MM.1S (cell line): ENCODE measurements at regions not wholly inside any gene's neighbourhood (a gene's known extent, or its start where the extent isn't known, plus 50 kb on each side); places are given as distances from the start of the nearest gene placed in this dataset.

Source experiments
- CTCF ChIP-seq: fragments of 300-600 bp; sonication (generic); IDR thresholded peaks from 2 replicates; pipeline ENCODE4 v1.5.1; 2016; ENCODE audit warnings: antibody characterized with exemption, low read length, mixed read lengths
- EZH2 ChIP-seq: fragments of 300-600 bp; sonication (generic); optimal IDR thresholded peaks from 2 replicates; pipeline ENCODE3; 2017; ENCODE audit warnings: low read depth, mild to moderate bottlenecking, antibody characterized with exemption, low read length, mixed read lengths
- EZH2phosphoT487 ChIP-seq: fragments of 300-600 bp; sonication (generic); IDR thresholded peaks from 2 replicates; pipeline ENCODE4 v1.6.1; 2018; ENCODE audit warnings: antibody characterized with exemption, low read length

- TF ChIP-seq CTCF, result no peak
- no peak for TF ChIP-seq EZH2
- no peak for TF ChIP-seq EZH2phosphoT487
Measured at GRCh38 chr21:27772816-27773215, 805.9 kb upstream of the ADAMTS5 start.
